Type B pancreatic cell (in vitro differentiated cells): ENCODE measurements at regions not wholly inside any gene's neighbourhood (a gene's known extent, or its start where the extent isn't known, plus 50 kb on each side); places are given as distances from the start of the nearest gene placed in this dataset.

ENCODE experiments used
- DNase-seq: peaks from one replicate; pipeline ENCODE4 v3.0.0; 2021; ENCODE audit warnings: mixed read lengths; ENCODE audit not compliant: unreplicated experiment; ENCODE audit errors: extremely low spot score
- H3K27ac Mint-ChIP-seq: 2 replicates; pipeline ENCODE4 v1.8.0; 2021; ENCODE audit warnings: mild to moderate bottlenecking, mixed read lengths
- H3K27me3 Mint-ChIP-seq: 2 replicates; pipeline ENCODE4 v1.8.0; 2021; ENCODE audit warnings: mixed read lengths
- H3K36me3 Mint-ChIP-seq: 2 replicates; pipeline ENCODE4 v1.8.0; 2021; ENCODE audit warnings: mixed read lengths
- H3K4me1 Mint-ChIP-seq: one replicate; pipeline ENCODE4 v1.8.0; 2021; ENCODE audit warnings: mixed read lengths; ENCODE audit not compliant: unreplicated experiment
- H3K4me3 Mint-ChIP-seq: 2 replicates; pipeline ENCODE4 v1.8.0; 2021; ENCODE audit warnings: mild to moderate bottlenecking, mixed read lengths
- H3K9me3 Mint-ChIP-seq: 2 replicates; pipeline ENCODE4 v1.8.0; 2021; ENCODE audit warnings: mixed read lengths
- TF ChIP-seq, protein P1 (sequence below): fragments of 200-600 bp; sonication (generic); conservative IDR thresholded peaks from 2 replicates; pipeline ENCODE4 v1.5.0; 2021; ENCODE audit warnings: antibody characterized with exemption, mild to moderate bottlenecking

DNA sequence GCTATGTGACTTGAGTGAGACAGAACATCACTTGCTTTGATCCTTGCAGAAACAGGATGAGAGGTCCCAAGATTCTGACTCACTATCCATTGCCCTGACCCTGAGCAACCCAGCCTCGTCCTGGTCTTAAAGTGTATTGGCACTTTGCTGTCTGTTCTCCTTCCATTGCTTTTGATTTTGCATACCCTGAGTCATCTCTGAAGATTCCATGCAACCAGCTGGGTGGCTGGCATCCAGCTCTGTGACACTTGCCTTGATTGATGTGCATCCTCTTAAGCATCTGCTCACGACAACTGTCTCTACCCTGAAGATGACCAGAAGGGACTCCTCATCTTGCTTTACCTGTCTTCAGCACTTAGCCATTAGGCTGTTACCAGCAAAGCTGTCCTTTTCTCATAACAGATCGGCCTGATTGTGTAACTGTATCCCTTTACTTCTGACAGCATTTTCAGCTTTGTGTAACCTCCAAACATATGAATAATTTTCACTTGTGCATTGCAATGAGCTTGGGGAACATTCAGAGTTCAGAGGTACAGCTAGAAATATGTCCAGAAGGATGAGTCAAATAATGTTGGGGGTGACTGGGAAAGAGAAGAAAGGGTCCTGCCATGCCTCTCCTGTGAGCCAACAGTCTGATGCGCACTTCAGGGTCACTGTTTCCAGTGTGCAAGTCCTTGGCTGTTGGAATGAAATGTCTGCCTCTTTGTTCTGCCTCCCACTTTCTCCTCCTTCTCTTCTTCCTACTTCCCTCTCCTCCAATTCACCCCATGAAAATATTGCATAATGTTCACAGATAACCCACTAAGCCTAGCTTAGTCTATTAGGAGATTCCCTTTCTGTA lies 249.7 kb upstream of the OSR1 start:
- peaks cover 4% of the 10 kb centered on the region for H3K9me3 Mint-ChIP-seq
- TF ChIP-seq, protein P1, sequence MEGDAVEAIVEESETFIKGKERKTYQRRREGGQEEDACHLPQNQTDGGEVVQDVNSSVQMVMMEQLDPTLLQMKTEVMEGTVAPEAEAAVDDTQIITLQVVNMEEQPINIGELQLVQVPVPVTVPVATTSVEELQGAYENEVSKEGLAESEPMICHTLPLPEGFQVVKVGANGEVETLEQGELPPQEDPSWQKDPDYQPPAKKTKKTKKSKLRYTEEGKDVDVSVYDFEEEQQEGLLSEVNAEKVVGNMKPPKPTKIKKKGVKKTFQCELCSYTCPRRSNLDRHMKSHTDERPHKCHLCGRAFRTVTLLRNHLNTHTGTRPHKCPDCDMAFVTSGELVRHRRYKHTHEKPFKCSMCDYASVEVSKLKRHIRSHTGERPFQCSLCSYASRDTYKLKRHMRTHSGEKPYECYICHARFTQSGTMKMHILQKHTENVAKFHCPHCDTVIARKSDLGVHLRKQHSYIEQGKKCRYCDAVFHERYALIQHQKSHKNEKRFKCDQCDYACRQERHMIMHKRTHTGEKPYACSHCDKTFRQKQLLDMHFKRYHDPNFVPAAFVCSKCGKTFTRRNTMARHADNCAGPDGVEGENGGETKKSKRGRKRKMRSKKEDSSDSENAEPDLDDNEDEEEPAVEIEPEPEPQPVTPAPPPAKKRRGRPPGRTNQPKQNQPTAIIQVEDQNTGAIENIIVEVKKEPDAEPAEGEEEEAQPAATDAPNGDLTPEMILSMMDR: no peak

GRCh38 chr2:19607400-19607799 lies 249.0 kb upstream of the OSR1 start:
- TF ChIP-seq, protein P1: no peak
- Mint-ChIP-seq H3K9me3 (peaks cover 4% of the 10 kb centered on the region), H3K27me3 (peaks cover 27% of the 10 kb centered on the region), H3K27ac (no peak overlapping the region), H3K4me1 (no peaks in the 10 kb centered on the region), H3K4me3 (no peak overlapping the region), H3K36me3 (no peaks in the 10 kb centered on the region)
- no peak for DNase-seq

More for the DNA sequence above, 249.7 kb upstream of the OSR1 start:
- no peaks in the 10 kb centered on the region for H3K36me3 Mint-ChIP-seq
- peaks cover 27% of the 10 kb centered on the region for H3K27me3 Mint-ChIP-seq
- no peak for DNase-seq
- H3K27ac Mint-ChIP-seq: no peak overlapping the region
- no peak overlapping the region for H3K4me3 Mint-ChIP-seq
- H3K4me1 Mint-ChIP-seq: no peaks in the 10 kb centered on the region

GRCh38 chr2:19600982-19601381 lies 242.6 kb upstream of the OSR1 start:
- peaks cover 21% of the 10 kb centered on the region for H3K27me3 Mint-ChIP-seq
- H3K9me3 Mint-ChIP-seq: peaks cover 4% of the 10 kb centered on the region
- no peak overlapping the region for H3K4me3 Mint-ChIP-seq
- H3K27ac Mint-ChIP-seq: no peak overlapping the region
- TF ChIP-seq, protein P1: no peak
- H3K4me1 Mint-ChIP-seq: peaks cover 9% of the 10 kb centered on the region
- DNase-seq: no peak
- H3K36me3 Mint-ChIP-seq: no peaks in the 10 kb centered on the region

- DNase-seq: no peak
- H3K4me3 Mint-ChIP-seq: no peak overlapping the region
- H3K27ac Mint-ChIP-seq: no peak overlapping the region
- H3K27me3 Mint-ChIP-seq: peaks cover 19% of the 10 kb centered on the region
- H3K4me1 Mint-ChIP-seq: peaks cover 9% of the 10 kb centered on the region
- H3K9me3 Mint-ChIP-seq: peaks cover 4% of the 10 kb centered on the region
- H3K36me3 Mint-ChIP-seq: no peaks in the 10 kb centered on the region
- TF ChIP-seq, protein P1: no peak
Measured at GRCh38 chr2:19600506-19600905, 242.1 kb upstream of the OSR1 start.

DNA sequence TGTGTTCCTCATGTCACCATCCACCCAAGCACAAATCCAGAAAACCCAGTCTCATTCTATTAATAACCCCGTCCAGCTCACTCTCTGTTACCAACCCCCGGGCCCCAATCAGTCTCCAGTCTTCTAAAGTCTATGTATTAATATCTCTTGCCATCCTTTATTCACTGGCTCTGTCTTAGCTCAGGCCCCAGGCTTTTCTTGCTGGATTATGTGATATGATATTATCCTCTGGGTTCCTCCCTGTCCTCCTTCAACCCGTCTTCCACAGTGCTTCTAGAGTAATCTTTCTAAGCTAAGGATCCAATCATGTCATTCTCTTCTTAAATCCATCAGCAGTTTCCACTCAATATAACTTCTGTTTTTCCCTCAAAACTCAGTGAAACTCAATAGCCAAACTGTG lies 240.5 kb upstream of the OSR1 start:
- peaks cover 9% of the 10 kb centered on the region for H3K4me1 Mint-ChIP-seq
- H3K4me3 Mint-ChIP-seq: no peak overlapping the region

More for the DNA sequence above, 240.5 kb upstream of the OSR1 start:
- no peak for DNase-seq
- Mint-ChIP-seq H3K27ac (no peak overlapping the region), H3K36me3 (no peaks in the 10 kb centered on the region), H3K9me3 (peaks cover 3% of the 10 kb centered on the region), H3K27me3 (peaks cover 12% of the 10 kb centered on the region)
- TF ChIP-seq, protein P1: no peak
